GM12878 (cell line): ENCODE measurements at regions not wholly inside any gene's neighbourhood (a gene's known extent, or its start where the extent isn't known, plus 50 kb on each side); places are given as distances from the start of the nearest gene placed in this dataset.

Source experiments
- ATAC-seq: fragments of 200-7000 bp; cut with Tn5 transposase; 3 replicates; pipeline ENCODE4 v1.9.1; 2020; ENCODE audit warnings: mild to moderate bottlenecking, moderate library complexity
- BruUV-seq: library from RNA; stranded (reverse); fragments of 400-500 nt; replicated peaks from 2 replicates; lab custom pipeline; 2021; lab: Mats Ljungman, UMichigan
- CTCF ChIA-PET: fragments of 300-600 bp; sonication (Branson Sonifier 250); formaldehyde crosslinking; extraction: SDS; loops from one replicate; lab custom pipeline; 2021; ENCODE audit warnings: inconsistent platforms; lab: Yijun Ruan, JAX
- POLR2A ChIA-PET: fragments of 350-600 bp; formaldehyde crosslinking; extraction: SDS; loops from one replicate; lab custom pipeline; 2021; ENCODE audit warnings: inconsistent platforms; lab: Charles Lee
- RAD21 ChIA-PET: fragments of 300-600 bp; sonication (Branson Sonifier 250); formaldehyde crosslinking; loops from one replicate; lab custom pipeline; 2023; ENCODE audit warnings: antibody characterized with exemption; ENCODE audit not compliant: unreplicated experiment; lab: Charles Lee
- SMC1A ChIA-PET: fragments of 300-600 bp; sonication (Branson Sonifier 250); formaldehyde crosslinking; loops from one replicate; lab custom pipeline; 2023; ENCODE audit not compliant: unreplicated experiment, uncharacterized antibody; lab: Charles Lee
- DNase-seq: peaks from one replicate; pipeline ENCODE4 v3.0.0-alpha.2; 2011; ENCODE audit warnings: low read depth, low spot score
- FAIRE-seq: peaks from 3 replicates; lab custom pipeline; 2011; peaks lifted over from hg19 to GRCh38; lab: Jason Lieb, UNC
- H2AFZ ChIP-seq: 2 replicates; pipeline ENCODE4 v1.6.0; 2011; ENCODE audit warnings: low read depth, low read length, control low read depth; ENCODE audit not compliant: control insufficient read depth
- H3K27ac ChIP-seq: 2 replicates; pipeline ENCODE4 v1.5.1; 2011; ENCODE audit warnings: control low read depth; ENCODE audit not compliant: control insufficient read depth, insufficient read depth
- H3K27me3 ChIP-seq, 2 experiments: replicated peaks in 1 of 2; 2 replicates each; pipeline versions ENCODE4 v1.6.0 to v1.6.1; 2011; ENCODE audit warnings: low read length in 1 of 2; ENCODE audit not compliant: control insufficient read depth in 2 of 2, insufficient read depth in 2 of 2
- H3K36me3 ChIP-seq, 2 experiments: 2 replicates each; pipeline ENCODE4 v1.5.1; 2011; ENCODE audit warnings: low read length in 1 of 2; ENCODE audit not compliant: control insufficient read depth in 2 of 2, insufficient read depth in 2 of 2
- H3K4me1 ChIP-seq: 2 replicates; pipeline ENCODE4 v1.6.1; 2011; ENCODE audit warnings: mild to moderate bottlenecking, low read length, moderate library complexity, mixed read lengths; ENCODE audit not compliant: control insufficient read depth, insufficient read depth
- H3K4me2 ChIP-seq: 2 replicates; pipeline ENCODE4 v1.6.0; 2011; ENCODE audit warnings: control low read depth; ENCODE audit not compliant: control insufficient read depth, insufficient read depth
- H3K4me3 ChIP-seq: fragments of 200-600 bp; sonication (generic); 2 replicates; pipeline ENCODE4 v1.5.1; 2016
- H3K79me2 ChIP-seq: 2 replicates; pipeline ENCODE4 v1.6.0; 2011; ENCODE audit warnings: low read length; ENCODE audit not compliant: control insufficient read depth, insufficient read depth
- H3K9ac ChIP-seq: 2 replicates; pipeline ENCODE4 v1.8.0; 2011; ENCODE audit warnings: low read length, control low read depth, mixed read lengths; ENCODE audit not compliant: control insufficient read depth, insufficient read depth
- H3K9me3 ChIP-seq: replicated peaks from 3 replicates; pipeline ENCODE4 v1.5.1; 2011; ENCODE audit warnings: mild to moderate bottlenecking, low read length; ENCODE audit not compliant: control insufficient read depth, insufficient read depth
- H4K20me1 ChIP-seq: 2 replicates; pipeline ENCODE4 v1.6.0; 2011; ENCODE audit not compliant: control insufficient read depth, insufficient read depth
- BCL3 ChIP-seq: IDR thresholded peaks from 2 replicates; pipeline ENCODE4 v1.6.1; 2011; ENCODE audit warnings: borderline replicate concordance, low read depth, mild to moderate bottlenecking, moderate library complexity, low read length; ENCODE audit not compliant: insufficient read depth, poor library complexity, severe bottlenecking
- IKZF2 ChIP-seq, 2 experiments: fragments of 450-650 bp; IDR thresholded peaks; 2 replicates each; pipeline ENCODE4 v1.6.1; 2017; ENCODE audit warnings: mild to moderate bottlenecking in 2 of 2, moderate library complexity in 2 of 2
- MEF2A ChIP-seq: IDR thresholded peaks from 2 replicates; pipeline ENCODE4 v1.6.1; 2011; ENCODE audit warnings: low read depth, mild to moderate bottlenecking, low read length, moderate library complexity; ENCODE audit not compliant: insufficient read depth
- whole genome bisulfite sequencing: methylation state at CpG from one replicate; pipeline ENCODE4 v1.1.6; 2016; ENCODE audit warnings: low lambda C conversion rate; ENCODE audit not compliant: insufficient replicate concordance, insufficient coverage; ENCODE audit errors: missing lambda C conversion rate; 5-methylcytosine and 5-hydroxymethylcytosine counted together
- in situ Hi-C: fragments of 300-500 bp; cut with MboI; formaldehyde crosslinking; loops from 9 replicates; pipeline ENCODE4 v1.14.3; 2018; ENCODE audit warnings: mixed read lengths
- intact Hi-C: fragments of 100-400 bp; cut with micrococcal nuclease; formaldehyde crosslinking; loops from one replicate; pipeline ENCODE4 v1.14.2; 2022; ENCODE audit not compliant: unreplicated experiment
- TF ChIP-seq, protein P1 (sequence below): fragments of 450-650 bp; IDR thresholded peaks from 2 replicates; pipeline ENCODE4 v1.6.1; 2016; ENCODE audit warnings: mild to moderate bottlenecking

DNA sequence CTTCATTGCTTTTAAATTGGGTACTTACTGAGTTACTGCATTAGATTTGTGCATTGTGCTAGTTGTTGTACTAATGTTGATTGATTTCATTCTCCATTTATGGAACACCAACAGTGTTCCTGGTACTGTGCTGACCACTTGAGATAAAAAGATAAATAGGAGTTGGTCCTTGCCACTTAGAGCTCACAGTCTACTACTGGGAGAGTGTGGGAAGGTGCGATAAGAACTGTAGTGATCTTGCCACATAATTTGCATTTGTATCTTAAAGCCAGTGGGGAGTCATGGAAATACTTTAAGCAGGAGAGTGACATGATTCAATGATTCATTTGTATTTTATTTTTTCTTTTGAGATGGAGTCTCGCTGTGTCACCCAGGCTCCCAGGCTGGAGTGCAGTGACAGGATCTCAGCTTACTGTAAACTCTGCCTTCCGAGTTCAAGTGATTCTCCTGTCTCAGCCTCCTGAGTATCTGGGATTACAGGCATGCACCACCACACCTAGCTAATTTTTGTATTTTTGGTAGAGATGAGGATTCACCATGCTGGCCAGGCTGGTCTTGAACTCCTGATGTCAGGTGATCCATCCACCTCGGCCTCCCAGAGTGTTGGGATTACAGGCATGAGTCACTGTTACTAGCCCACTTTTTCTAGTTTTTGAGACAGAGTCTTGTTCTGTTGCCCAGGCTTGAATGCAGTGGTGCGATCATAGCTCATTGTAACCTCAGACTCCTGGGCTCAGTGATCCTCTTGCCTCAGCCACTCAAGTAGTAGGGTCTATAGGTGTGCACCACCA lies 51.2 kb upstream of the TMEM248 start:
- WGBS = 74% methylated on average over 5 of the region's 5 CpGs
- intact Hi-C loops = no loop called here
- no peaks in the 10 kb centered on the region for H3K79me2 ChIP-seq
- POLR2A ChIA-PET = interaction anchor here (0.7 to 1.1 kb wide), 2 partner anchors 25 to 35 kb away, joined by 3 read pairs; no protein-coding TSS in a partner anchor
- no peak overlapping the region for H2AFZ ChIP-seq
- no peak for DNase-seq
- CTCF ChIA-PET = interaction anchor here (0.6 to 1.1 kb wide), 2 partner anchors 19 to 35 kb away, joined by 3 read pairs; no protein-coding TSS in a partner anchor
- no peaks in the 10 kb centered on the region for H3K4me1 ChIP-seq
- H4K20me1 ChIP-seq = no peaks in the 10 kb centered on the region
- no peak overlapping the region for H3K9ac ChIP-seq
- TF ChIP-seq BCL3 = peak; percentile 60
- peak; percentile 13 to 18; a peak in 1 of 4 replicates for TF ChIP-seq IKZF2 (IDR thresholded peaks at IDR 0.05)
- TF ChIP-seq, protein P1, sequence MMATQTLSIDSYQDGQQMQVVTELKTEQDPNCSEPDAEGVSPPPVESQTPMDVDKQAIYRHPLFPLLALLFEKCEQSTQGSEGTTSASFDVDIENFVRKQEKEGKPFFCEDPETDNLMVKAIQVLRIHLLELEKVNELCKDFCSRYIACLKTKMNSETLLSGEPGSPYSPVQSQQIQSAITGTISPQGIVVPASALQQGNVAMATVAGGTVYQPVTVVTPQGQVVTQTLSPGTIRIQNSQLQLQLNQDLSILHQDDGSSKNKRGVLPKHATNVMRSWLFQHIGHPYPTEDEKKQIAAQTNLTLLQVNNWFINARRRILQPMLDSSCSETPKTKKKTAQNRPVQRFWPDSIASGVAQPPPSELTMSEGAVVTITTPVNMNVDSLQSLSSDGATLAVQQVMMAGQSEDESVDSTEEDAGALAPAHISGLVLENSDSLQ = peak; percentile 13; the same call in 1 of the 2 replicates
- TF ChIP-seq MEF2A = no peak
- TF ChIP-seq, all 136 proteins: peak for 3
- Histone ChIP-seq H3K27ac (no peak overlapping the region), H3K4me2 (0 out of 2 replicates have a peak overlapping the region, but pooled peaks have one; percentile 25), H3K27me3 (no peaks in the 10 kb centered on the region), H3K4me3 (no peak overlapping the region), H3K9me3 (no peaks in the 10 kb centered on the region), H3K36me3 (no peaks in the 10 kb centered on the region)
- ATAC-seq = no peak; the same call in 2 of the 3 replicates
- ChIA-PET SMC1A (no interaction called here), RAD21 (no interaction called here)
- BruUV-seq = no TSS peak
- no peak for FAIRE-seq
- in situ Hi-C loops = no loop called here
